GM19455 (cell line): ENCODE measurements at regions not wholly inside any gene's neighbourhood (a gene's known extent, or its start where the extent isn't known, plus 50 kb on each side); places are given as distances from the start of the nearest gene placed in this dataset.
"Not testable (repeated sequence)": the region's sequence is repeated elsewhere in the genome, so short reads cannot be mapped to it uniquely, and the experiment has no call there.

Experiments
- ATAC-seq: cut with Tn5 transposase; IDR thresholded peaks from one replicate; pipeline ENCODE4 v1.9.1; 2021; ENCODE audit not compliant: unreplicated experiment

DNA sequence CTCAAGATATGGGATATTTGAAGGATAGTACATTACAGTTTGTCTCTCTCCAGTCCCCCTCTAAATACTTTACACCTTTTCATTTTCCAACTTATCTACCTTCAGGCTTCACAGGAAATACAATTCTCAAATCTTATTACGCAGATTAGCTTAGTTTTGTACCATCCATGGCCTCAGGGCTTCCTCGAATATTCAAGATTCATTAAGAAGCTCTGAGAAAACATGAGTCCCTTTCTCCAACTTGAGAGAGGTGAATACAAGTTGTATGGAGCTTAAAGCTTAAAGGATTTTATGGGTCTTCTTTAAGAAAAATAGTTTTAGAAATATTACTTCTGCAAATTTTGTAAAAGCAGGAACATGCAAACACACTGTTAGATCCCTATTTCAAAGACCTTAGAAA lies 1212.5 kb downstream of the GALC start:
- no peak for ATAC-seq

DNA sequence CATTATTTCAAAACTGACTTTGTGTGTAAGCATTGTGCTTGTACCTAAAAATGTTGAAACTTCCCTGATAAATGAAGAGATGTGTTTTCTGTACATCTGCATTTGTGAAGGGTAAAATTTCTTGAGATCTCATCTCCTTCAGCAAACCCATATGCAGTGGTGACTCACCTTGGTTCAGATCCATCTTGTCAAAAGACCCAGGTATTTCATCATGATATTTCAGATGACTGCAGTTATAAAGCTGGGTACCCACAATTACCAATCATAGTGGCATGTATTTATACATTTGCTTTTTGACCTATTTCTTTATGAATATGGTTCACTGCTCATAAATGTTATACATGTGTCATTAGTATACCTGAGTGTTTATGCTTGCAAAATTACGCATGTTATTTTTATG lies 1213.6 kb downstream of the GALC start:
- ATAC-seq = no peak

DNA sequence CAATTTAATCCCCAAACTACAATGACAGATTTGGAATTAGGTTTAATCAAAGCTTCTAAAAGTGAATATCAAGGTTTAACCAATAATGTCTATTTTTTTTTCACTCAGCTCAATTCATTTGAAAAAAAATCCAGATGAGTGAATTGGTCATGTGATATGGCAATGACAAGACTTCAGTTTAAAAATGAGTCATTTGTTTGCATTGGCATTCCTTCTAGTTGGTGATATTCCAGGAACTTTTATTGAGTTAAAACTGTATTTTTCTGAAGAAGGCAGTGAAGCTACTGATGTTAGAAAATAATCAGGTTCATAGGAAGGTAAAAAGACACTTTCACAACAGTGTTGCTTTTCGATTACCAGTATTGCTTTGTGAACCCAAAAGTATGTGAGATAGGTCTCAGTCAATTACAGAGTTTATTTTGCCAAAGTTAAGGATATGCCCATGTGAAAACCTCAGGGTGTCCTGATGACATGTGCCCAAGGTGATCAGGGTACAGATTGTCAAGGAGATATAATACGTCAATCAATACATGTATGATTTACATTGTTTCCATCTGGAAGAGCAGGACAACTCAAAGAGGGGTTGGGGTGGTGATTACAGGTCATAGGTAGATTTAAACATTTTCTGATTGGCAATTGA lies 1214.9 kb downstream of the GALC start:
- ATAC-seq = no peak

DNA sequence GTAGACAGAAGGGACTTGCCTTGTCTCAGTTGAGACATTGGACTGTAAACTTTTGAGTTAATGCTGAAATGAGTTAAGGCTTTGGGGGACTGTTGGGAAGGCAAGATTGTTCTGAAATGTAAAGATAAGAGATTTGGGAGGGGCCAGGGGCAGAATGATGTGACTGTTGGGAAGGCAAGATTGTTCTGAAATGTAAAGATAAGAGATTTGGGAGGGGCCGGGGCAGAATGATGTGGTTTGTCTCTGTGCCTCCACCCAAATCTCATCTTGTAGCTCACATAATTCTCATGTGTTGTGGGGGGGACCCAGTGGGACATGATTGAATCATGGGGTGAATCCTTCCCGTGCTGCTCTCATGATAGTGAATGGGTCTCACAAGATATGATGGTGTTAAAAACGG lies 1217.1 kb downstream of the GALC start:
- not testable (repeated sequence) for ATAC-seq

DNA sequence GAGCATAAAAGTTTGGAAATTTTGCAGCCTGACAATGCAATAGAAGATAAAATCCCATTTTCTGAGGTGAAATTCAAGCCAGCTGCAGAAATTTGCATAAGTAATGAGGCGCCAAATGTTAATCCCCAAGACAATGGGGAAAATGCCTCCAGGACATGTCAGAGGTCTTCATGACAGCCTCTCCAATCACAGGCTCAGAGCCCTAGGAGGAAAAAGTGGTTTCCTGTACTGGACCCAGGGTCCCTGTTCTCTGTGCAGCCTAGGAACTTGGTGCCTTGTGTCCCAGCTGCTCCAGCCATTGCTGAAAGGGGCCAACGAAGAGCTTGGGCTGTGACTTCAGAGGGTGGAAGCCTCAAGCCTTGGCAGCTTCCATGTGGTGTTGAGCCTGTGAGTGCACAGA lies 1218.1 kb downstream of the GALC start:
- no peak for ATAC-seq

DNA sequence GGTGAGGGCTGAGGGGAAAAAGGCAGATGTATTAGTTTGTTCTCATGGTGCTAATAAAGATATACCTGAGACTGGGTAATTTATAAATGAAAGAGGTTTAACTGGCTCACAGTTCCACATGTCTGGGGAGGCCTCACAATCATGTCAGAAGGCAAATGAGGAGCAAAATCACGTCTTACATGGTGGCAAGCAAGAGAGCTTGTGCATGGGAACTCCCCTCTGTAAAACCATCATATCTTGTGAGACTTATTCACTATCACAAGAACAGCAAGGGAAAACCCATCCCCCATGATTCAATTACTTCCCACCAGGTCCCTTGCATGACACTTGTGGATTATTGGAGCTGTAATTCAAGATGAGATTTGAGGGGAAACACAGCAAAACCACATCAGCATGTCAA lies 1220.9 kb downstream of the GALC start:
- ATAC-seq = no peak

DNA sequence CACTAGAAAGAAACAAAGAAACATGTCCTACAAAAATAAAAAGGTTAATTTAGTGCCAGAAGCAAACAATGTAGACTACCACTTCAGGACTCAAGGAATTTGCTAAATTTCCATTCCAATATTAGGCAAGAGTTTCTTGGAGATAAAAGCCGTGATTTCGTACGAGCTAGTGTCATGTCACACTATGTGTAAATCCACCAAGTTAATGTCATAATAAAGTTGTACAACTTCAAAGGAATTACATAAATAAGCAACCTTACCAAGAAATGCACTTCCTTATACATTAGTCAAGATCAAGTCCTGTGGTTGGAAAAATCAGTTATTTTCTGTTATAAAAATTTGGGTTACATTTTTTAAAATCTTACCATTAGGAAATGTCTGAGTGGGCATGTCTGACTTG lies 1222.8 kb downstream of the GALC start:
- no peak for ATAC-seq

DNA sequence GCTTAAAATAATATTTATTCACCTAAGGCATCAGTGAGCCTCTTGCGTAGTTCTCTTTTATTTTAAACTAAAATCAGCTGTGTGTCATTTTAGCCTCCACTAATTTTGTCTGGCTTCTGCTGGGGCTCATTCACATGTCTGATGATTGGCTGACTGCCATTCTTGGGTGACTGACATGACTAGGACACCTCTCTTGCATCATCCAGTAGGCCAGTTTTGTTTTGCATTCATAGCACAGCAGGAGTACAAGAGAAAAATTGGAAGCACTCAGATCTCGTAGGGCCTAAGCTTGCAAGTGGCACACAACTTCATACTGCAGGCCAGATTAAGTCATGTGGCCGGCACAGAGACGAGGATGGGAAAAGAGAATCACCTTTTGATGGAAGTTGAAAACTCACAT lies 1226.5 kb downstream of the GALC start:
- ATAC-seq = no peak

DNA sequence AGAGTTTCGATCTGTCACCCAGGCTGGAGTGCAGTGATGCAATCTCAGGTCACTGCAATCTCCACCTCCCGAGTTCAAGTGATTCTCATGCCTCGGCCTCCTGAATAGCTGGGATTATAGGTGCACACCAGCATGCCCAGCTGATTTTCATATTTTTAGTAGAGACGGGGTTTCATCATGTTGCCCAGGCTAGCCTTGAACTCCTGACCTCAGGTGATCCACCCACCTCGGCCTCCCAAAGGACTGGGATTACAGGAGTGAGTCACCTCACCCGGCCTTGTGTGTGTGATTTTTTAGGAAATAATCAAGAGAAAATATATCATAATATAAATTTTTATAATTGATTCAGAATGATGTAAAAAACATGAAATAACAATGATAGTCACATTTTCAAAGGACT lies 1231.4 kb downstream of the GALC start:
- no peak for ATAC-seq

DNA sequence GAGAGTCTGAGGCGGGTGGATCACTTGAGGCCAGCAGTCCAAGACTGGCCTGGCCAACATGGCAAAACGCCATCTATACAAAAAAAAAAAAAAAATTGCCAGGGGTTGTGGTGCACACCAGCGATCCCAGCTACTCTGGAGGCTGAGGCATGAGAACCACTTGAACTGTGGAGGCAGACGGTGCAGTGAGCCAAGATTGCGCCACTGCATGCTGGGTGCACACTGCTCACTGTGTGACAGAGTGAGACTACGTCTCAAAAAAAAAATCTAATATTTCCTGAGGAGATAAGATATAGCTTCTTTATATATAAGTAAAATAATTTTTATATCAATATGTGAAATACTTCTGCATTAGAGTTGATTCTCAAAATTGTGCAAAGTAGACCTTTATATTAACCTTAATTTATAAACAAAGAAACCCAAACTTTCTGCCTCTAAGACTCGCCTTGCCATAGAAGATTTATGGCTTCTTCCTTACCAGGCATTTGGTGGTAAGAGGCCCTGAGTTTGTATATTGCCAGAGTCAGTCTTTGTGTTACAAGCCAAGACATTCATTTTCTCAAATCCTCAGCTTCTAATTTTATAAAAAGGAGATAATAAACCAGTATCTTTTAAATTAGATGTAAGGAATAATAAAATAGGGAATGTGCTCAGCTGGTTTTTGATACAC lies 1226.7 kb downstream of the FLRT2 start:
- ATAC-seq = no peak

DNA sequence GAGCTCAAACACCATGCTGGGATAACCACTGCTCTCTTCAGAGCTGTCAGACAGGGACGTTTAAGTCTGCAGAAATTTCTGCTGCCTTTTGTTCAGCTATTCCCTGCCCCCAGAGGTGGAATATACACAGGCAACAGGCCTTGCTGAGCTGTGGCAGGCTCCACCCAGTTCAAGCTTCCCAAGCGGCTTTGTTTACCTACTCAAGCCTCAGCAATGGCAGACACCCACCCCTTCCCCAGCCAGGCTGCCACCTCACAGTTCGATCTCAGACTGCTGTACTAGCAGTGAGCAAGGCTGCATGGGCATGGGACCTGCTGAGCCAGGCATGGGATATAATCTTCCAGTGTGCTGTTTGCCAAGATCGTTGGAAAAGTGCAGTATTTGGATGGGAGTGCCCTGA lies 1220.5 kb downstream of the FLRT2 start:
- ATAC-seq = not testable (repeated sequence)

DNA sequence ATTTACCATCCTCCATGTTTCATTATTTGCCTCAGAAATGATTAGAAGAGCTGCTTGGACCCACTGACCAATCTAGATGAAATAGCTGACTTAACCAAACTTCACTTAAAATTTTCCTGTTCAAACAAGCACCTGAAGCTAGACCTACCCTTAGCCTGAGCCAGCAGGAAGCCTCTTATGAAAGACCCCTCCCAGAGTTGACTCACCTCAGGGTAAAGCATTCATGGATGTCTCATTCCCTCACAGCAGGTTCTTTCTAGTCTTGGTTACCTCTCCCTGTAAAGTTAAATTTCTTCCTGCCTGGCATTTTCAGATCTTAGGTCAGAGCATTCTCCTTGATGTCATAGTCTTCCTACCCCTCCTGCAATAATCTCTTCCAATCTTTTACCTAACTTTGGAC lies 1209.8 kb downstream of the FLRT2 start:
- ATAC-seq = no peak

DNA sequence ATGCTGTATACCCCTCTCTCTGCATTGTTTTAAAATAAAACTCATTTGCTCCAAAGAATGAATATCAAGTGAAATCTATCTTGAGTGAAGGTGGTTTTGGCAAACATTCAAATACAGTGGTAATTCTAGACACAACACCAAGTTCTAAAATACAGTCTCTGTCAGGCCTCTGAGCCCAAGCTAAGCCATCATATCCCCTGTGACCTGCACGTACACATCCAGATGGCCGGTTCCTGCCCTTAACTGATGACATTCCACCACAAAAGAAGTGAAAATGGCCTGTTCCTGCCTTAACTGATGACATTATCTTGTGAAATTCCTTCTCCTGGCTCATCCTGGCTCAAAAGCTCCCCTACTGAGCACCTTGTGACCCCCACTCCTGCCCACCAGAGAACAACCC lies 1201.5 kb downstream of the FLRT2 start:
- not testable (repeated sequence) for ATAC-seq

DNA sequence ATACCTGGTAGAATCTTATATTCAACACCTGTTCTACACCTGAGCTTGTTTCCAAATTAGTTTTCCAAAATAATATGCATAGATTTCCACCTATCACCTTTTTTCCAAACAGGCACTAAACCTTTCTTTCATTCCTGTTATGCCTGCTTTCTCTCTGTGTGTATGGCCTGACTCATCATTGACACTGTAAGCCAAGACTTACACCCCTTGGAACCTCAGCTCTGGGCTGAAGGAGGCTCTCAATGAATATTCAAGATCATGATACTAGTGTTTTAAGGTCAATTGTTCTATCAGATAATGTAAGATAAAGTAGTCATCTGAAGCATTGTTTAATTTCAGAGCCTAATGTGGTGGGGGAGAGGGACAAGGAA lies 1193.3 kb downstream of the FLRT2 start:
- no peak for ATAC-seq

DNA sequence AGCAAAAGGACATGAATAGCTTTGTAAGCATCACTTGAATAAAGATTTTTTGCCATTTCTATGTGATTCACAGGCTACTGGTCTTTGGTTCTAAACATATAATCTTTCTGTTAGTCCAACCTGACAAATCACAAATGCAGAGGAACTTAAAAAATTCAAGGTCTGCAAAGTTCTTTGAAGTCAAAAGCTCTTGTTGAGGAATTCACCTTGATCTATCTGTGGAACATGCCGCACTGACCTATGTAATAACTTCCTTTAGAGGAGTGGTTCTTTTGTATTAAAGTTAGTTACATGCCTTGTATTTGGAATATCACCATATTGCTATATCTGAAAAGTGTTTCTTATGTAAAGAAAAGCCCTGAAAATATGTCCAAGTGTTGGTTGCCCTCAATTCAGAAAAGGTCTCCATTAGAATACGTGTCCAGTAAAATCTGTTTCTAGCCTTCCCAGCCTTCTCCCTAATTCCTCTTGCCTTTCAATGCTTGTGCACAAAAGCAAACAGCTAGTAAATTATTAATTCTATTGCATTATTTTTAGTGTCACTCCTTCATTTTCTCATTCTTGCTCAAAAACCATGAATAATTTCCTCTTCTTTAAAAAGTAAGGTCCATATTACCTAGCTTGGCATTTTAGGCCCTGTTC lies 1192.8 kb downstream of the FLRT2 start:
- no peak for ATAC-seq

DNA sequence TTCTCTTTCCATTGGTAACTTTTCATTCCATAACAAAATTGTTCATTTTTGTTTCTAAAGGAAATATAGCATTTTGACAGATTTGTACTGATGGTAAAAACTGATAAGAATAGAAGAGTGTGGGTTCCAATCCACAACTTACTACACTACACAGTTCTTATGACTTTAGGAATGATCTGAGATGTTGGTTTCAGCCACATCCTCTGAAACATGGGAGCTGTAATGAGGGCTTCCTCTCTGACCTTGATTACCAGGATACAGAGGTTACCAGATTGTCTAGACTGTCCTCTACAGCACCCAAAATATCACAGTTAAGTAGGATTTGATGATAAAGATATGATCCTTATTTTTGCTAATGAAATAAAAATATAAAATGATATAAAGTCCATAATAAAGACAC lies 1184.6 kb downstream of the FLRT2 start:
- ATAC-seq = no peak

DNA sequence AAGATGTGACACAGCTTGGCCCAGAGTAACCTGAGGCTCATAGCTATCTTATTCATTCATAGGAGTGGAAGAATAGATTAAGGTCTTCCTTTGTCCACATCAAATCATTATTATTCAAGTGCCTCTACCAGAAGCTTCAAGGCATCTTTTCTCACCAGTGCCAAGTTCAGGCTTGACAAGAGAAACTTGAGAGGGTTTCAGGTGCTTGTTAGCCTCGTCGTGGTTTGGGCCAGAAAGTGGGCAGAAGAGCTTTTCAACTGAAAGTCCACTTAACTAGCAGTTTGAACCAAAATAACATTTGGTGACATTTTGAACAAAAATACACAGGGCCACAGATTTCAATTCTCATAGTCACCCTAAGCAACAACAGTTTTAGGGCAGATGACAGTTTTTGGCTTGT lies 1184.2 kb downstream of the FLRT2 start:
- ATAC-seq = no peak

DNA sequence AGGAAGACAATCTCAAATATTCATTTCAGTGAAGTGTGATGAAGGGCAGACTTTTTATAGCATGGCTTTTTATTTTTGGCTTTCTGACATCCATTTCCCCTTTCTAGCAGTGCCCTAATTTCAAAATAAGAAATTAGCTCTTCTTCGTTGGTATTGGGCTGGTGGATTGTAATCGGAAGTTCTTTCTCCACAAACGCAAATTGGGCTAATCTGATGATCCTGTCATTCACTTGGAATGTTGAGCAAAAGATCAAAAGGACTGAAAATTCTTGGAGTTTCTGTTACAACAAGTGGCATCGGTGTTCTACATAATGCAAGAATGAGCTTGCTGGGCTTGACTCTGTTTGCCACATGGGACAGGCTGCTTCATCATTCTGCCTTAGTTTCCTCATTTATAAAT lies 1182.8 kb downstream of the FLRT2 start:
- ATAC-seq = no peak

DNA sequence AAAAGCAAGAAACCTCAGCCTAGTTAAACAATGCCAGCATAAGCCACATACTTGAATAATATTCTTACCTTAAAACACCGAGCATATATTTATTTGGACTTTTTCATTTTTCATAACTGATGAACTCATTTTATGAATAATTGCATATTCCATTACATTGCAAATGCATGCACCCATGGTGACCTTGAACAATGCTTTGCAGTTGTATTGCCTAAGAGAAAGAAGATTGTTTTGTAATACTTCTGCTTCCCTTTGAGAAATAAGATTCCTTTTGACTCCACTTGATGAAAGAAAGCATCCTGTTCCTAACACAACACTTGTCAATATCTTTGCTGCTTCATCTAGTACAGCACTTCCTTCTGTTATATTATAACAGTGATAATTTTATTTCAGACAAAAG lies 1182.2 kb downstream of the FLRT2 start:
- ATAC-seq = no peak

DNA sequence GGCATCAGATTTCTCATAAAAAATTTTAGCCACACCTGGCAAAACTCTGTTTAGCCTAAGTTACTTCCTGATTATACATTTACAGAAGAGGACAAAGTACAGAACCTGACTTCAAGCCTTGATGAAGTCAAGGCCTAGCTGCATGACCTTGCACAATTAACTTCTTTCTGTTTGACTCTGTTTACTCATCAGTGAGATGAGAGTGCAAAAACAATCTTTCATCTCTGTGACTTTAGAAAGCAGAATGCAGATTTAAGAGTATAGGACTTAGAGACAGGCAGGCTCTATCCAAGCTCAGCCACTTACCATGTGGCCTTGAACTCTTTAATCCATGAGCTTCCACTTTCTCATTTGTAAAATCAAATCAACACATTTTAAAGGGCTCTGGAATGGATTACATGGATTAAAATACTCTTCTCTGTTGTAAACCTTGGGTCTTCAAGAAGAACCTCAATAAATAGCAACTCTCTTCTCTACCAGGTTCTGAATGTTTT lies 1178.9 kb downstream of the FLRT2 start:
- no peak for ATAC-seq

DNA sequence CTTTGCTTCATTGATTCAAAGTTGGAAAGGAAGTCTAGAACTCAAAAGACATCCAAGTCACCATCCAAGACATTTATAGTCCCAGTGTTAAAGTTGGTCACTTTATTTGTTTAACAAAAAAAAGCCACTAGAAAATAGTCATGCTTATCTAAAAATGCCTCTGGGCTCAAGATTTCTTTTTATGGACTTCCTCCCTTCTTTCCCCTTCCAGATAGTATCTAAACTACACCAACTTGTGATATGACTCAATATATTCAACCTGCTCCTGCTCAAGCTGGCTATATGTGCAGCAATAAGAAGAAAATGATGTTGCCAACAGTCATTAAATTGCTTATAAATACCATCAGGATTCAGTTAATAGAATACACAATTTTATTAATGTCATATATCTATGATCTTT lies 1177.1 kb downstream of the FLRT2 start:
- ATAC-seq = no peak

DNA sequence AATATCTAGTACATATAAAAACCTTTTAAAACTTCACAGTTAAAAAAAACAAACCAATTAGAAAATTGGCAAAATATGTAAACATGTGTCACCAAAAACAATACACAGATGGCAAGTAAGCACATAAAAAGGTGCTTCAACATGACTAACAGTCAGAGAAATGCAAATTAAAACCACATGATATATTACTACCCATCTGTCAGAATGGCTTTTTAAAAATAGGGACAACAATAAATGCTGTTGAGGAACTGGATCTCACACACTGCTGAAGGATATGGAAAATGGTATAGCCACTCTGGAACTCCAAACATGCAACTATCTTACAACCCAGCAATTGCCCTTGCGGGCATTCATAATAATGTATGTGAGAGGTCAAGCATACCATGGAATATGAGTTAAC lies 1153.6 kb downstream of the FLRT2 start:
- no peak for ATAC-seq

DNA sequence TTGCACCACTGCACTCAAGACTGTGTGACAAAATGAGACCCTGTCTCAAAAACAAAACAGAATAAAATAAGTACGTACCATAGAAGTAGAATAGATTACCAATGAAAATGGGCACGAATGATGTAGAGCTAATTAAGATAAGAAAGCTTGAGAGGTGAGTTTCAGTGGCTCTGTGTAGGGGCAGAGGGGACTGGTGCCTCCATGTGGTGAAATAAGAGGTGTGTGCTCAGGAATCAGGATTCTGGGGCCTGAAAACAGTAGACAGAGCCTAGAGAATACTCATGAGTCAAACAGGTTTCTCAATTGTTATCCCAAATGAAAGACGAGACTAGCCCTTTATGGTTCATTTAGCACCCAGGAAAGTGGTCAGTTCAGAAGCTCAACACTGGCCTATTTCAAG lies 1145.1 kb downstream of the FLRT2 start:
- no peak for ATAC-seq
